K562 (cell line): ENCODE measurements at regions not wholly inside any gene's neighbourhood (a gene's known extent, or its start where the extent isn't known, plus 50 kb on each side); places are given as distances from the start of the nearest gene placed in this dataset.

Experiments
- ATAC-seq: fragments of 200-7000 bp; cut with Tn5 transposase; 3 replicates; pipeline ENCODE4 v1.9.1; 2020; ENCODE audit warnings: moderate library complexity
- BruUV-seq: library from RNA; stranded (reverse); fragments of 400-500 nt; replicated peaks from 2 replicates; lab custom pipeline; 2021; lab: Mats Ljungman, UMichigan
- CTCF ChIA-PET: fragments of 300-600 bp; formaldehyde crosslinking; extraction: SDS; loops from one replicate; lab custom pipeline; 2021; ENCODE audit warnings: low intra/inter-chr PET ratio; lab: Yijun Ruan, JAX
- POLR2A ChIA-PET: fragments of 300-600, 350-650 bp; sonication (Branson Sonifier 250); formaldehyde crosslinking; extraction: SDS; loops from one replicate; lab custom pipeline; 2021; ENCODE audit warnings: antibody characterized with exemption, inconsistent platforms; lab: Yijun Ruan, JAX
- DNase-seq, 4 experiments: peaks; one replicate each; pipeline versions ENCODE4 v3.0.0 to v3.0.0-alpha.2; 2011 to 2018; ENCODE audit warnings: low spot score in 3 of 4, mixed read lengths in 3 of 4; ENCODE audit errors: extremely low read depth in 1 of 4
- FAIRE-seq: peaks from 2 replicates; lab custom pipeline; 2011; peaks lifted over from hg19 to GRCh38; lab: Jason Lieb, UNC
- H2AFZ ChIP-seq: 2 replicates; pipeline ENCODE4 v1.6.0; 2011; ENCODE audit warnings: low read depth, low read length, control low read depth, inconsistent platforms
- H3K27ac ChIP-seq: fragments of 200-600 bp; 3 replicates; pipeline ENCODE4 v1.8.0; 2011; ENCODE audit warnings: low read depth, mild to moderate bottlenecking, control low read depth, inconsistent platforms, low read length, moderate library complexity, mixed read lengths; ENCODE audit errors: extremely low read depth
- H3K27me3 ChIP-seq, 2 experiments: fragments of 300-600 bp in 1 of 2; 2 replicates in 1 of 2; 3 replicates in 1 of 2; pipeline versions ENCODE4 v1.6.0 to v1.8.0; 2011; ENCODE audit warnings: inconsistent platforms in 2 of 2, low read length in 2 of 2, mild to moderate bottlenecking in 1 of 2, mixed read lengths in 1 of 2, moderate library complexity in 1 of 2; ENCODE audit not compliant: control insufficient read depth in 2 of 2, insufficient read depth in 2 of 2
- H3K36me3 ChIP-seq: fragments of 300-600 bp; 3 replicates; pipeline ENCODE4 v1.8.0; 2011; ENCODE audit warnings: mild to moderate bottlenecking, low read length, inconsistent platforms; ENCODE audit not compliant: control insufficient read depth, insufficient read depth
- H3K4me1 ChIP-seq, 2 experiments: fragments of 200-600 bp in 1 of 2; replicated peaks in 1 of 2; 2 replicates in 1 of 2; 3 replicates in 1 of 2; pipeline versions ENCODE4 v1.5.1 to v1.8.0; 2011; ENCODE audit warnings: inconsistent platforms in 2 of 2, low read length in 2 of 2, mild to moderate bottlenecking in 1 of 2, mixed read lengths in 1 of 2, moderate library complexity in 1 of 2; ENCODE audit not compliant: control insufficient read depth in 2 of 2, insufficient read depth in 2 of 2
- H3K4me2 ChIP-seq: 2 replicates; pipeline ENCODE4 v1.6.1; 2011; ENCODE audit warnings: low read length, control low read depth, inconsistent platforms, mixed read lengths; ENCODE audit not compliant: insufficient read depth
- H3K4me3 ChIP-seq: fragments of 200-600 bp; sonication (generic), shearing (Covaris generic); 2 replicates; pipeline ENCODE4 v1.5.1; 2016; ENCODE audit warnings: control low read depth, inconsistent platforms
- H3K79me2 ChIP-seq: fragments of 200-600 bp; 3 replicates; pipeline ENCODE4 v1.8.0; 2011; ENCODE audit warnings: low read length, inconsistent platforms; ENCODE audit not compliant: control insufficient read depth, insufficient read depth
- H3K9ac ChIP-seq, 2 experiments: 2 replicates each; pipeline versions ENCODE4 v1.6.0 to v1.6.1; 2011; ENCODE audit warnings: low read depth in 2 of 2, low read length in 2 of 2, control low read depth in 1 of 2, inconsistent platforms in 1 of 2, mild to moderate bottlenecking in 1 of 2, mixed read lengths in 1 of 2; ENCODE audit not compliant: insufficient read depth in 1 of 2
- H3K9me1 ChIP-seq: one replicate; pipeline ENCODE4 v1.6.0; 2011; ENCODE audit warnings: inconsistent platforms, mild to moderate bottlenecking, low read length, moderate library complexity; ENCODE audit not compliant: control insufficient read depth, insufficient read depth
- H3K9me3 ChIP-seq: replicated peaks from 2 replicates; pipeline ENCODE4 v1.5.1; 2011; ENCODE audit warnings: low read depth, low read length, inconsistent platforms; ENCODE audit not compliant: control insufficient read depth, insufficient read depth
- H4K20me1 ChIP-seq: replicated peaks from 2 replicates; pipeline ENCODE4 v1.6.1; 2011; ENCODE audit warnings: low read length, inconsistent platforms, mixed read lengths; ENCODE audit not compliant: control insufficient read depth, insufficient read depth
- ATF3 ChIP-seq, 2 experiments: fragments of 450-650 bp in 1 of 2; sonication (generic) in 1 of 2; formaldehyde crosslinking in 1 of 2; IDR thresholded peaks in 1 of 2; conservative IDR thresholded peaks in 1 of 2; 2 replicates each; pipeline versions ENCODE4 v1.6.1 to v1.8.1; 2016 to 2023; ENCODE audit warnings: mild to moderate bottlenecking in 2 of 2, moderate library complexity in 2 of 2, inconsistent platforms in 1 of 2, missing genetic modification reagents in 1 of 2
- CEBPB ChIP-seq: fragments of 450-650 bp; IDR thresholded peaks from 2 replicates; pipeline ENCODE4 v1.6.1; 2016; ENCODE audit warnings: missing genetic modification characterization, missing compliant biosample characterization
- CEBPG ChIP-seq, 3 experiments: fragments of 200-800 bp in 1 of 3; sonication (Bioruptor generic) in 1 of 3; sonication (generic) in 1 of 3; formaldehyde crosslinking in 1 of 3; IDR thresholded peaks in 2 of 3; conservative IDR thresholded peaks in 1 of 3; 2 replicates each; pipeline versions ENCODE4 v1.6.1 to v1.8.0; 2016 to 2022; ENCODE audit warnings: missing compliant biosample characterization in 2 of 3, missing genetic modification characterization in 2 of 3, mild to moderate bottlenecking in 1 of 3, missing genetic modification reagents in 1 of 3
- FOSL1 ChIP-seq: fragments of 200-800 bp; sonication (Bioruptor generic); conservative IDR thresholded peaks from 2 replicates; pipeline ENCODE4 v1.6.1; 2016; ENCODE audit warnings: missing genetic modification characterization, missing compliant biosample characterization
- KDM1A ChIP-seq, 2 experiments: fragments of 450-650 bp; IDR thresholded peaks; 2 replicates each; pipeline ENCODE4 v1.6.1; 2016; ENCODE audit warnings: mild to moderate bottlenecking in 2 of 2
- NR2C2 ChIP-seq, 2 experiments: fragments of 200-800 bp in 1 of 2; sonication (Bioruptor generic) in 1 of 2; sonication (generic) in 1 of 2; formaldehyde crosslinking in 1 of 2; IDR thresholded peaks; 2 replicates each; pipeline versions ENCODE4 v1.6.1 to v1.8.0; 2016 to 2022; ENCODE audit warnings: mild to moderate bottlenecking in 1 of 2, missing compliant biosample characterization in 1 of 2, missing genetic modification characterization in 1 of 2, missing genetic modification reagents in 1 of 2
- PTTG1 ChIP-seq: fragments of 450-650 bp; IDR thresholded peaks from 2 replicates; pipeline ENCODE4 v1.6.1; 2016; ENCODE audit warnings: low read depth, mild to moderate bottlenecking, missing genetic modification characterization, missing compliant biosample characterization
- RBM14 ChIP-seq: fragments of 200-400 bp; formaldehyde crosslinking; IDR thresholded peaks from 2 replicates; pipeline ENCODE4 v1.6.1; 2018; ENCODE audit warnings: low read depth, mild to moderate bottlenecking, low read length, moderate library complexity, borderline replicate concordance; ENCODE audit not compliant: insufficient read depth
- RBM39 ChIP-seq: fragments of 200-400 bp; formaldehyde crosslinking; optimal IDR thresholded peaks from 2 replicates; pipeline ENCODE3; 2018; ENCODE audit warnings: low read depth, low read length
- ZFP1 ChIP-seq: fragments of 450-650 bp; formaldehyde crosslinking; IDR thresholded peaks from 2 replicates; pipeline ENCODE4 v1.4.0; 2020; ENCODE audit warnings: mild to moderate bottlenecking, mixed read lengths
- ZHX1 ChIP-seq: fragments of 150-350 bp; conservative IDR thresholded peaks from 2 replicates; pipeline ENCODE4 v1.6.1; 2014; ENCODE audit warnings: low read length
- ZNF561 ChIP-seq: fragments of 450-650 bp; formaldehyde crosslinking; conservative IDR thresholded peaks from 2 replicates; pipeline ENCODE4 v1.4.0; 2020; ENCODE audit warnings: mild to moderate bottlenecking, moderate library complexity
- ZNF639 ChIP-seq, 2 experiments: fragments of 200-800 bp in 1 of 2; sonication (Bioruptor generic) in 1 of 2; sonication (generic) in 1 of 2; formaldehyde crosslinking in 1 of 2; IDR thresholded peaks in 1 of 2; conservative IDR thresholded peaks in 1 of 2; 2 replicates each; pipeline versions ENCODE4 v1.5.0 to v1.6.1; 2016 to 2020; ENCODE audit warnings: missing compliant biosample characterization in 1 of 2, missing genetic modification characterization in 1 of 2, missing genetic modification reagents in 1 of 2
- ZSCAN29 ChIP-seq: fragments of 450-650 bp; IDR thresholded peaks from 2 replicates; pipeline ENCODE4 v1.6.1; 2017
- WGBS: fragments of 100-300 bp; shearing (Covaris generic); methylation state at CpG from one replicate; pipeline ENCODE4 v1.1.6; 2016; ENCODE audit warnings: low coverage, mixed read lengths; ENCODE audit not compliant: insufficient coverage; ENCODE audit errors: missing lambda C conversion rate; 5-methylcytosine and 5-hydroxymethylcytosine counted together
- in situ Hi-C: fragments of 300-500 bp; cut with MboI; formaldehyde crosslinking; loops from 4 replicates; pipeline ENCODE4 v1.15.0; 2018; ENCODE audit warnings: inconsistent platforms, mixed read lengths
- intact Hi-C: fragments of 100-400 bp; cut with micrococcal nuclease; formaldehyde crosslinking; loops from 2 replicates; pipeline ENCODE4 v1.14.2; 2022

GRCh38 chr1:19010995-19011844 lies 54.7 kb upstream of the IFFO2 start:
- Histone ChIP-seq H3K79me2 (no peaks in the 10 kb centered on the region), H2AFZ (no peak overlapping the region), H3K27ac (no peak overlapping the region), H3K36me3 (no peaks in the 10 kb centered on the region), H4K20me1 (peaks cover 16% of the 10 kb centered on the region), H3K27me3 (peaks cover 54 to 81% of the 10 kb centered on the region in 2 experiments), H3K9me3 (no peaks in the 10 kb centered on the region), H3K9me1 (no peaks in the 10 kb centered on the region), H3K4me1 (peaks cover 3 to 8% of the 10 kb centered on the region in 2 experiments; a peak in 2 of 5 replicates), H3K9ac (no peak overlapping the region; a peak in 1 of 4 replicates), H3K4me2 (no peak overlapping the region), H3K4me3 (no peak overlapping the region)
- CTCF ChIA-PET: no interaction called here
- POLR2A ChIA-PET: no interaction called here
- no TSS peak for BruUV-seq
- ATAC-seq (peak; percentile 35; the same call in 2 of the 3 replicates), DNase-seq (peak in 1 of 4 experiments; percentile 18), FAIRE-seq (no peak)
- in situ Hi-C loops: no loop called here
- WGBS: 3% methylated on average over 22 of the region's 22 CpGs
- intact Hi-C loops: no loop called here
- TF ChIP-seq RBM14 (no peak), ZNF561 (CRISPR knock-in tag) (no peak), CEBPG (CRISPR knock-in tag; IDR thresholded peaks at IDR 0.05) (peak; percentile 29; the same call in 1 of the 2 replicates), CEBPG (tag; conservative IDR thresholded peaks at IDR 0.05 in 1 of 2, IDR thresholded peaks at IDR 0.05 in 1 of 2) (peak; percentile 74 to 76; a peak in 3 of 4 replicates), ZNF639 (CRISPR knock-in tag; conservative IDR thresholded peaks at IDR 0.05 in 1 of 2, IDR thresholded peaks at IDR 0.05 in 1 of 2) (0 out of 4 replicates have a peak, but pooled peaks of 1 of the 2 experiments have one; percentile 23), KDM1A (IDR thresholded peaks at IDR 0.05) (0 out of 4 replicates have a peak, but pooled peaks of 1 of the 2 experiments have one; percentile 16), CEBPB (peak; percentile 52), PTTG1 (tag) (no peak), ZHX1 (no peak), ZSCAN29 (no peak), FOSL1 (tag) (peak; percentile 76), RBM39 (no peak), ATF3 (IDR thresholded peaks at IDR 0.05) (0 out of 2 replicates have a peak, but pooled peaks have one; percentile 45), ATF3 (CRISPR knock-in tag; conservative IDR thresholded peaks at IDR 0.05) (no peak), ZFP1 (no peak), NR2C2 (CRISPR knock-in tag; IDR thresholded peaks at IDR 0.05) (no peak), NR2C2 (tag; IDR thresholded peaks at IDR 0.05) (peak; percentile 59; the same call in 1 of the 2 replicates)
